ENCODE measurements at regions not wholly inside any gene's neighbourhood (a gene's known extent, or its start where the extent isn't known, plus 50 kb on each side); places are given as distances from the start of the nearest gene placed in this dataset.

- H3K4me3 ChIP-seq (ENCODE audit: low read length) = no peak overlapping the region
- H3K4me1 ChIP-seq (ENCODE audit: insufficient read depth, low read length) = no peaks in the 10 kb centered on the region
- no peak overlapping the region for H3K4me3 Mint-ChIP-seq
- no peaks in the 10 kb centered on the region for H3K27me3 ChIP-seq (ENCODE audit: control insufficient read depth in 1 of 2, insufficient read depth in 2 of 2, low read length in 2 of 2)
- peaks cover 5% of the 10 kb centered on the region for H3K4me1 Mint-ChIP-seq (ENCODE audit: low read depth)
- no peaks in the 10 kb centered on the region for H3K9me3 ChIP-seq (ENCODE audit: control insufficient read depth in 1 of 2, insufficient read depth in 1 of 2, low read length in 2 of 2)
- ChIA-PET POLR2A (interaction anchor here (2.9 kb wide), 1 partner anchor 9 kb away, joined by 10 read pairs; no protein-coding TSS in a partner anchor), CTCF (no interaction called here)
- H3K27ac Mint-ChIP-seq = no peak overlapping the region
- intact Hi-C loops (cut with DNase I, micrococcal nuclease) = no loop called here
- H3K36me3 ChIP-seq (ENCODE audit: insufficient read depth, low read length) = no peaks in the 10 kb centered on the region
- TF ChIP-seq CTCF (IDR thresholded peaks at IDR 0.05) = no peak
- DNase-seq = no peak
- no peaks in the 10 kb centered on the region for H3K27me3 Mint-ChIP-seq
- ATAC-seq (ENCODE audit: poor library complexity) = no peak
- no peaks in the 10 kb centered on the region for H3K9me3 Mint-ChIP-seq
- H3K36me3 Mint-ChIP-seq (ENCODE audit: low read depth) = no peaks in the 10 kb centered on the region
- no peak overlapping the region for H3K27ac ChIP-seq (ENCODE audit: low read depth in 1 of 2, low read length in 2 of 2)
These were observed 109.9 kb upstream of the SSBP2 start for GRCh38 chr5:81860778-81861177.

- H3K4me1 Mint-ChIP-seq (ENCODE audit: low read depth) = peaks cover 13% of the 10 kb centered on the region
- CTCF ChIA-PET = no interaction called here
- H3K9me3 ChIP-seq (ENCODE audit: control insufficient read depth in 1 of 2, insufficient read depth in 1 of 2, low read length in 2 of 2) = no peaks in the 10 kb centered on the region
- H3K4me3 ChIP-seq (ENCODE audit: low read length) = no peak overlapping the region
- H3K9me3 Mint-ChIP-seq = no peaks in the 10 kb centered on the region
- no peaks in the 10 kb centered on the region for H3K36me3 Mint-ChIP-seq (ENCODE audit: low read depth)
- ATAC-seq (ENCODE audit: poor library complexity) = no peak
- H3K27ac Mint-ChIP-seq = no peak overlapping the region
- no peak overlapping the region for H3K4me3 Mint-ChIP-seq
- H3K27me3 ChIP-seq (ENCODE audit: control insufficient read depth in 1 of 2, insufficient read depth in 2 of 2, low read length in 2 of 2) = no peaks in the 10 kb centered on the region
- H3K27ac ChIP-seq (ENCODE audit: low read depth in 1 of 2, low read length in 2 of 2) = no peak overlapping the region
- intact Hi-C loops (cut with DNase I, micrococcal nuclease) = loop anchor here in 1 of 2 experiments (5.0 to 10.0 kb wide), 2 partner anchors 432 to 555 kb away; partner anchors contain the start of gene ZCCHC9
- no peak for TF ChIP-seq CTCF (IDR thresholded peaks at IDR 0.05)
- no peaks in the 10 kb centered on the region for H3K27me3 Mint-ChIP-seq
- no peaks in the 10 kb centered on the region for H3K36me3 ChIP-seq (ENCODE audit: insufficient read depth, low read length)
- DNase-seq = no peak
- no peaks in the 10 kb centered on the region for H3K4me1 ChIP-seq (ENCODE audit: insufficient read depth, low read length)
- POLR2A ChIA-PET = no interaction called here
These were observed 108.7 kb upstream of the SSBP2 start for GRCh38 chr5:81859624-81860023.

- peaks cover 33% of the 10 kb centered on the region for H3K4me1 Mint-ChIP-seq (ENCODE audit: low read depth)
- intact Hi-C loops (cut with DNase I, micrococcal nuclease) = loop anchor here in 1 of 2 experiments (5.0 to 10.0 kb wide), 2 partner anchors 430 to 552 kb away; partner anchors contain the start of gene ZCCHC9
- H3K4me3 Mint-ChIP-seq = no peak overlapping the region
- H3K27ac Mint-ChIP-seq = no peak overlapping the region
- no peaks in the 10 kb centered on the region for H3K36me3 Mint-ChIP-seq (ENCODE audit: low read depth)
- H3K27me3 Mint-ChIP-seq = no peaks in the 10 kb centered on the region
- ChIA-PET POLR2A (interaction anchor here (0.8 to 1.8 kb wide), 4 partner anchors 15 to 115 kb away, joined by 3 to 6 read pairs (median 4); partner anchors contain the start of genes ATG10 and SSBP2), CTCF (no interaction called here)
- Histone ChIP-seq H3K4me1 (ENCODE audit: insufficient read depth, low read length) (peaks cover 8% of the 10 kb centered on the region), H3K9me3 (ENCODE audit: control insufficient read depth in 1 of 2, insufficient read depth in 1 of 2, low read length in 2 of 2) (no peaks in the 10 kb centered on the region), H3K27me3 (ENCODE audit: control insufficient read depth in 1 of 2, insufficient read depth in 2 of 2, low read length in 2 of 2) (no peaks in the 10 kb centered on the region), H3K4me3 (ENCODE audit: low read length) (no peak overlapping the region), H3K27ac (ENCODE audit: low read depth in 1 of 2, low read length in 2 of 2) (no peak overlapping the region), H3K36me3 (ENCODE audit: insufficient read depth, low read length) (no peaks in the 10 kb centered on the region)
- no peak for ATAC-seq (ENCODE audit: poor library complexity)
- no peaks in the 10 kb centered on the region for H3K9me3 Mint-ChIP-seq
- peak; percentile 32 for TF ChIP-seq CTCF (IDR thresholded peaks at IDR 0.05)
- DNase-seq = peak in 4 of 14 experiments; percentile 4 to 25 (median 24)
These were observed 106.3 kb upstream of the SSBP2 start for GRCh38 chr5:81856948-81857928.

All from CD4-positive, alpha-beta T cell (primary cell).